HEK293T (cell line): ENCODE measurements at regions not wholly inside any gene's neighbourhood (a gene's known extent, or its start where the extent isn't known, plus 50 kb on each side); places are given as distances from the start of the nearest gene placed in this dataset.

ENCODE experiments used
- BHLHE40 ChIP-seq: fragments of 450-650 bp; IDR thresholded peaks from 2 replicates; pipeline ENCODE4 v1.6.1; 2016; ENCODE audit warnings: mild to moderate bottlenecking, moderate library complexity, borderline replicate concordance
- FOXA1 ChIP-seq: fragments of 450-650 bp; IDR thresholded peaks from 2 replicates; pipeline ENCODE4 v1.6.1; 2016; ENCODE audit warnings: mild to moderate bottlenecking
- FOXK2 ChIP-seq: fragments of 450-650 bp; IDR thresholded peaks from 2 replicates; pipeline ENCODE4 v1.6.1; 2016; ENCODE audit warnings: mild to moderate bottlenecking
- SUZ12 ChIP-seq: fragments of 450-650 bp; IDR thresholded peaks from 2 replicates; pipeline ENCODE4 v1.6.1; 2016; ENCODE audit warnings: mild to moderate bottlenecking

DNA sequence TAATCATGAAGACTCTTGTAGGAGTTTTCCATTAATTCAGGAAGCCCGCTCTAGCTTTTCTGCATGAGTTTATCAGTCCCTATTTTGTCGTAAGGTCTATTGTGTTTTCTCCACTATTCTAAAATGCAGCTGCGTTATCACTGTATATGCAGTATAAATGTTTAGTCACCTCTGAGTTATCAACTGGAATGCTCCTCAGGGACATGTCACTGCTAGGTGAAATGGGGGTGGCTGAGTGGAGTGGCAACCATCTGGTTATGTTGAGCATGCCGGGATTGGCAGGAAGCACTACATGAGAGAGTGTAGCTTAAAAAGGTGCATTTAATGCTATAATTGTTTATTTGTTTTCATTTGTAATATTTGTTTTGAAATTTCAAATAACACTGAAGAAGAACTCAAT, 285.2 kb upstream of the ELAC2 start:
- no peak for TF ChIP-seq FOXK2
- TF ChIP-seq BHLHE40, result no peak
- TF ChIP-seq SUZ12, result no peak
- TF ChIP-seq FOXA1, result no peak
